HPDE6-E6E7 (cell line): ENCODE measurements at regions not wholly inside any gene's neighbourhood (a gene's known extent, or its start where the extent isn't known, plus 50 kb on each side); places are given as distances from the start of the nearest gene placed in this dataset.

ENCODE experiments used
- DNase-seq: peaks from one replicate; pipeline ENCODE4 v3.0.0; 2011; ENCODE audit warnings: missing footprints; ENCODE audit errors: extremely low spot score

DNA sequence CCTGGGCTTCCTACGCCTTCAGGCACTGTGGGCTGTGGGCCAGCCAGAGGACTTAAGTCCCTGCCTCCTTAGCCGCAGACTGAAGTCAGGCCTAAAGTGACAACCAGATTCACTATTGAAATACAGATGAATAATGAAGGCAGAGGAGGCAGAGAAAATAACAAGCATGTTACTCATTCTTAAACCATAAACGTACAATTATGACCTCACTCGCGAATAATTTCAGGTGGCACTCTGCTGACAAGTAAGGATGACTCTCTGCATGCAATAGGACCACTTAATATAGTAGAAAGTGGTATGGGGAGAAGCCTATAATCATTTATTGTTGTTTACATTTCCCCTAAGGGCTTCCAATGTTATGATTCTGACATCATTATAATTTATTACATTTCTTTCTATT, 409.2 kb upstream of the FGF13 start:
- DNase-seq: no peak

DNA sequence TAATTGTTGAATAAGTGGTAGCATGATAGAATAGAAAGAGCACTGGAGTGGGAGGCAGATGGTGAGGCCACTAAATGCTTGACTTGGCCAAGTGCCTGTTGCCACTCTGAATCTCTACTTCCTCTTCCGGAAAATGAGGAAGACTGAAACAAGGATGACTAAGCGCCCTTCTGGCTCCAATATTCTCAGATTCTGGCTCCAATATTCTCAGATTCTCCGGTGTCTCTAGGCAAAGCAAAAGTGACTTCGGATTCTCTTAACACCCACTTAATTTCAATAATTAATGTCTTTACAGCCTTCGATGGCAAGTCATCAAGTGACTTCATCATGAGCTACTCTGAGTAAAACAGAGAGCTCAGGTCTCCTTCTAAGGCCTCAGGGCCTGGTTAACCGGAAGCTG, 402.2 kb upstream of the FGF13 start:
- no peak for DNase-seq

DNA sequence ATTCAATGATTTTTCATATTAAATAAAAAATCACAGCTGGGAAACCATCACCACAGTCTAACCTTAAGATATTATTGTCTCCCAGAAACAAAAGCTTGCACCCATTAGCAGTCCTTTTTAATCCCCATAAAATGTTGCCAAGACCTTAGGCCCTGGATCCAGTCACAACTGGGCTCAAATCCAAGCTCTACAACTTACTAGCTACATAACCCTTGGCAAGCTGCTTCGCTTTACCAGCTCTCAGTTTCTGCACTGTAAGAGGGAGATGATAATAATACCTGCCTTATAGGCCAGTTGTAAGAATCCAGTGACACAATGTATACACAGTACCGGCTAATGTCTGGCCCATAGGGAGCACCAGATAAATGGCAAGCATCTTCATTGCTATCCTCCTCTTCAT, 400.9 kb upstream of the FGF13 start:
- no peak for DNase-seq

DNA sequence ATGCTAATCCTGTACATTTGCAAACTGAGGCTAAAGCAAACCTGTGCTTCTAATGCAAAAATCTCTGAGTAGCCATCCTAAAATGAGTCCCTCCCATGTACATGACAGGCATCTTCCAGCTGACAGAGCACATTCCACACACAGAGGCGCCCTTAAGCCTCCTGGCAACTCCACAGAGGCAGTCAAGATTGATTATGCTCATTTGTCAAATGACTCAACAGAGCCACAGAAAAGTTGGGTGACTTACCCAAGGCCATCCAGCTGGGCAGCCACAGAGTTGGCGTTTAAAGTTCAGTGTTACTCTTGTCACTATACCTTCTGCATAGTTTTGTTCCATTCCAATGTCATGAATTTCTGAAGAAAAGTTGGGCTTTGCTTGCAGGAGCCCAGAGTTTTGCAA, 394.6 kb upstream of the FGF13 start:
- DNase-seq: no peak

DNA sequence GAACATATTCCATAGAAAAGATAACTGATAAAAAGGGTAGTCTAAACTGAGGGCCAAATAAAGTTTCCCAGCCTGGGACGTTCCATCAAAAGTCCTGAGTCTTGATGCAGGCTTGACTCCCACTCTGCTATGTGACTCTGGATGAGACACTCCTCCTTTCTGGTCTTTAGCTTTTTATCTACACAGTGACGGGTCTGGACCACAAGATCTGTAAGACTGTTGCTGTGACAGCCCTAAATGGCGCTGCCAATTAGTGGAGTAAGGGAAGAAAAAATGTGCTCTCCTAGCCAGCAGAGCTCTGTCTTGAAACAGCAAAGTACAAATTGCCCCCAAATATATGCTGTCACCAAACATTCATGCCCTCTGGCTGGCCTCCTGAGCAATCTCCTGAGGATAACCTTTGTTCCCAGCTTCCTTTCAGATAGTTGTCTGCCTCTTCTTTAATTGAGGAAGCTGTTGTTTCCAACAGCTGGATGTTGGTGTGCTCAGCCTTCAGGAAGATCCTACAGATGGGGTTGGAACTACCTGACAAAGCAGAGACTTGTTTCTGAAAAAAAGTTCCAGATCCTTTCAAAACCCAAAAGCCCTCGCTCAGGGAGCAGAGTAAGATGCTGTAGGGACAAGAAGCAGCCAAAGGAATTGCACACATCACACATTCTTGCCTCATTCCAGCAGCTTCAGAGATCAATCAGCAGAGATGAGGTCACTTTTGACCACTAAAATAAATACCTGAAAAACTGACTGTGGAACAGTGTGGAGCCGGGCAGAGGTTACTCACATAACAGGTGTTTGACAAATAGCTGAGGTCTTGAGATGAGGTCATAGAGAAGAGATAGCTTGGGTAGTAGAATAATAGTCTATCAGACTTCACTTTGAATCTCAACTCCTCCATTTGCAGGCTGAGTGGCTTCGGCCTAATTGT, 383.4 kb upstream of the FGF13 start:
- no peak for DNase-seq

DNA sequence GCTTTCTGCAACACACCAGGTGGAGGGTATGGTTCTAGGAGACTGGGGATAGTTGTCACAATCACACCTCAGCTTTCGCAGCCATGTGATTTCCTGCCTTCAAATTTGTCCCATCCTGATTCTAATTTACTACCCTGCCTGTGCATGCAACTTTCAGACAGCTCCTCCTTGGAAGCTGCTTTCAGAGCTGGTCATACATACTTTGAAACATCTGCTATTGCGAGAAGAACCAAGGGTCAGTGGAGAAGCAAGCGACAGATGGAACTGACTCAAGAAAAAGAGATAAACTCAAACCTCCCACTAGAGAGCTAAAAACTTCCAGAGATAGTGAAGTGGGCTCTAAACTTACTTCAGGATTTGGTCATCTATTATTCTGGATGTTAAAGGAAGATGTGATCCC, 381.7 kb upstream of the FGF13 start:
- no peak for DNase-seq

DNA sequence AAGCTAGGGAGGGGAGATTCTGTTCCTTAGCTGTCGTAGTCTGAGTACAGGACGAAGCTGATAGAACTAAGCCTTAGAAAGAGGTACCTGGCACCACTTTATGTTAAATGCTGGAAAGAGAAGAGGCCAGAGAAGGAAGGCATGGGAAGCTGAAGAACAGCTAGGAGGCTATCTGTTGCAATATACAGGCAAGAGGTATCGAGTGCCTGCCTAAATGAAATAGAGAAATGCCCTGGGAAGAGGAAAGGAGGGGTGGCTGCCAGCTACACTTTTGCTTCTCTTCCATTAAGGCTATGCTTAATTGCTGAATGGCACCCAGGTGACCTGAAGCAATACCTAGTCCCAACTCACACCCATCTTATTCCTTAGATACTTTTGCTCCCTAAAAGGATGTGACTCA, 380.4 kb upstream of the FGF13 start:
- DNase-seq: no peak

DNA sequence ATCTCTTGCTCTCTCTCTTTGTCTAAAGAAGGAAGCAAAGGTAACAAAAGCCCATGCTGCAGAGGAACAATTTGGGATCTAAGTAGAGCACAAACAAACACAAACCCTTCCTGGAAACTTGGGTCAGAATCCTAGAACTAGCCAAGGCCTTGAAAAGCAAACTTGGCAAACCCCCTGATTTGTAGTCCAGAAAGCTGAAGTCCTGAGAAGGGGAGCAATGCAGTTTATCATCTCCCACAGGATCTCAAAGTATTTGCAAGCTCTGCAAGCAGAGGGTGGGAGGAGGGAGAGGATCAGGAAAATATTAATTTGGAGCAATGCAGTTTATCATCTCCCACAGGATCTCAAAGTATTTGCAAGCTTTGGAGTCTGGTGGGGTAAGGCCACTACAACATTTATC, 379.5 kb upstream of the FGF13 start:
- DNase-seq: no peak

DNA sequence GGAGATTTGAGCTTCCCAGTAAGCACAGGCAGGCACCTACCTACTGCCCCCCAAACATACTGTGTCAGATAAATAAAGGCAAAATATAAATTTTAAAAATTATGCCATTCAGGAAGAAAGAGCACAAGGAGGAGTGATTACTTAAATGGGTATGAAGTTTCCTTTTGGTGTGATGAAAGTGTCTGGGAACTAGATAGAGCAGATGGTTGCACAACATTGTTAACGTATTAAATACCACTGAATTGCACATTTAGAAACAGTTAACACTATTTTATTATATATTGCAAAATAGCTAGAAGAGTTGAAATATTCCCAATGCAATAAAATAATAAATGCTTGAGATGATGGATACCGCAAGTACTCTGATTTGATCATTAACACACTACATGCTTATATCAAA, 374.7 kb upstream of the FGF13 start:
- DNase-seq: no peak

DNA sequence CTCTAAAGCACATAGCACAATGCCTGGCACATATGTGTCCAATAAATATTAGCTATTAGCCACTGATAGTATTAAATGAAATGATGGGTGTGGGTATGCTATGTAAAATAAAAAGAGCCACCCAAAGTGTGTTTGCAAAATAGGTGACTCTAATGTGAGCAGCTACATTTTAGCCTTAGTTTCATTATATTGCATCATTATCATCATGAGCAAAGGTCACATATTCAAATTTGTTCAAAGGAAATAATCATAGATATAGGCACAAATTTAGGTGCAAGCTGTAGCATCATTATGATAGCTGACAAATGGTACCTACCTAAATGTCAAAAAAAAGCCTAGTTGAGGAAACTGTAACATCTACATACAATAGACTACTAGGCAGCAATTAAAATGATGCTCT, 373.9 kb upstream of the FGF13 start:
- no peak for DNase-seq

DNA sequence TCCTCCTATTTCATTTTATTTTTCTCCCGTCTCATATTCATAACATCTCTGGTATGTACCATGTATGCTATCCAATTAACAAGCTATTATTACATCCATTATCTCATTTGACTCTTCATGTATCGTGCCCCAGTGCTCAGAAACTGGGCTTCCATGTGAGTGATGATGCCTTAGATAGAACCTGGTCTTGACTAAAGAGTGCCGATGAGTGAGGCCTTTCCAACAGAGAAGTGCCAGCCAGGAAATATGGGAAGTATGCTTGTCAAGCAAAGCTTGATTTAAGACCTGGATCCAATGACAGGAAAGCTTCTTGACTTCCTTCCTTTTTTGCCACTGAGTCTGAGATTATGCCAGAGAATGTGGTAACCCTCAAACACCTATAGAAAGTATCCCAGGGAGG, 371.7 kb upstream of the FGF13 start:
- DNase-seq: no peak

DNA sequence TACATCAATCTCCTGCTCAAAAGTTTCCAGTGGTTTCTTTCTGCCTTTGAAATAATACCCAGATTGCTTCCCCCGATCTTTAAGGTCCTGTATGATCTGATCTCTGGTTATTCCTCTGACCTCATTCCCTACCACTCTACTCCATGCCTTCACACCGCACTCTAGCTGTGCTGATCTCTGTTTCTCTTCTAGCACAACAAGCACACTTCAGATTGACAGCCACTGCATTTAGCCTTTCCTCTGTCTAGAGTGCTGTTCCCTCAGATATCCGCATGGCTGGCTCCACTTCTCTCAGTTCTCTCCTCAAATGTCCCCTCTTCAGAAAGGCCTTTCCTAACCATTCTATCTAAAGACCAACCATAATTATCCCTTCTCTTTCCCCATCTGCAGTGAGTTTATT, 370.4 kb upstream of the FGF13 start:
- DNase-seq: no peak

DNA sequence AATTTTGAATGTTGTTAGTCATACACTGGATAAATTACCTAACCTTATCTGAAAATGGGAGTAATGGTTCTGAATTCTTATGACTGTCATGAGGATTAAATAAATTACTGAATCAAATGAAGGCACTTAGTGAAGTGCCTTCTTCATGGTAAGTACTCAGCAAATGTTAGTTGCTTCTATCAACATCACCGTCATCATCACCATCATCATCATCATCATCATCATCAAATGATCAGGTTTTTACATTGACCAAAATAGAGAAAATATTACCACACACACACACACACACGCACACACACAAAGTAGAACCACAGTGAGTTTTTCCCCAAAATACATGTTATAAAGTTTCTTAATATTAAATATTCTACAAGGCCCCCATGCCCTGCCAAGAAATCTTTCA, 368.3 kb upstream of the FGF13 start:
- DNase-seq: no peak

DNA sequence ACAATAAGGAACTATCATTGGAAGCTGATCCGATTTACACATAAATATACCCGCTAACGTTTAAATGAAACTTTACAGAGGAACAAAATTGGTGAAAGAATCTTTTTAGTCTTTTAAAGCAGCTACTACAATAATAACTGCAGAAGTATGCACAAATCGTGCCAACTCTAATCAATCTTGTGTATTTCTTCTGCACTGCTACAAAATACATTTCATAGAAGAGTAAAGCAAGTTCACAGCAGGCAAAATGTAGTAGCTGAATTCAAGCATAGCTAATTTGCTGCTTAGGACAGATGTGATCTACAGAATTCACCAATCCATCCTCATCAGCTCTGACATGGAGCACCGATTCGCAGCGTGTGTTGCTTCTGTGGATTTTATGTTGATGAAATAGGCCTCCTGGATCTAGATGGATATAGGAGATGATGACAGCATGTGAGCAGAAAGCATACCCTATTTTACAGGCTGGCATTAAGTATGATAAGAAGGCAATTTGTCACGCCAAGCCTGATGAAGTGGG, 367.3 kb upstream of the FGF13 start:
- no peak for DNase-seq

DNA sequence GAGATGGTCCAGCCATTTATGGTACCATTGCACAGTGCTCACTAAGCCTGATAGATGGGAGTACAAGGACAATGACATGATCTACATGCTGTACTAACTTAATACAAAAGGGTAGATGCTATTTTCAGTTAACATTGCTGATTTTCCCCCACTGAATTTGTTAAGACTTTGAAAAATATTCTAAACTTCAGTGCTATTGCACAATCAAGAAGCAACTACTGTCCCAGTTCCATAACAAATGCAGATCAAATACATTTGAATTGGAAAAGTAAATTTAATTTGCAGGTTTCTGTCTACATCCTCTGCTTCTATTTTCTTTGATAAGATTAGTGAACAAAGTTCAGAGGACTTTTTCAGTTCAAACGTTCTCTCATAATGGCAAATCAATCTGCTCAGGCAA, 366.8 kb upstream of the FGF13 start:
- no peak for DNase-seq

DNA sequence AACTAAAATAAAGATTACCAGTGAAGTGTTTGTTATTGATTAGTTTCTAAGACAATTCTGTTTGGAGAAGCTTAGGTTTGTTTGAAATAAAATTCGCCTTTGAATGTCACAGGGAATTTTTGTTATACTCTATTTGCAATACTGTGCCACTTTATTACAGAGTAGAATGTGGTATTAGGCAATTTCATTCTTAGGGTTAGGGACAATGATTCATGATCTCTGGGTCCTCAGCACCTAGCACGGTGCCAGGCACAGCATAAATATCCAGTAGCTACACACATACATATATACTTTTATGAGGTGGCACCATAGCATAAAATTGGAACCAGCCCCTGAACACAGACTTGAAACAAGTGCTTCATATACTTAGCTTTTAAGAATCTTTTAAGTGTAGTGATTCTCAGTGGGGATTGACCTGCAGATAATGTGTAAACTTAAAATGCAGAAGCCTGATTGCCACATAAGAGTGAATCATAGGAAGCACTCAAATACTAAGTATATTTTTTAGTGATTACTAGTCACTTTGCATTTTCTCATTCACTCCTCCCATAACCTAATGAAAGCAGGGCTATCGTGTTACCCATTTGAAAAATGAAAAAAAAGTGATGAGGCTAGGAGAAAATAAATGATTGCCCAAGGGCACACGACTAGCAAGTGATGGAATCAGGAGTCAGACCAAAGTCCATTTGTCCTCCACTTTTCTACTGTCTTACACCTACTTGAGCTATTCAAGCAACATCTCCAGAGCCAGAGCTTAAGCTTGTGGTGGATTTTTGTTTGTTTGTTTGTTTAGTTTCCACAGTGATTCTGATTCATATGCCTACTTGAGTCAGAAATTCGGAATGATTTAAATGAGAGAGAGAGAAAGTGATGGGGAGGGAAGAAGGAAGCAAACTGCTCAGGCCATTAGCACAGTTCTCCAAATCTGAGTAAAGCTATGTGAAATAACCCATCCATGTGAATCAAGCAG, 366.0 kb upstream of the FGF13 start:
- peak; percentile 39 for DNase-seq

DNA sequence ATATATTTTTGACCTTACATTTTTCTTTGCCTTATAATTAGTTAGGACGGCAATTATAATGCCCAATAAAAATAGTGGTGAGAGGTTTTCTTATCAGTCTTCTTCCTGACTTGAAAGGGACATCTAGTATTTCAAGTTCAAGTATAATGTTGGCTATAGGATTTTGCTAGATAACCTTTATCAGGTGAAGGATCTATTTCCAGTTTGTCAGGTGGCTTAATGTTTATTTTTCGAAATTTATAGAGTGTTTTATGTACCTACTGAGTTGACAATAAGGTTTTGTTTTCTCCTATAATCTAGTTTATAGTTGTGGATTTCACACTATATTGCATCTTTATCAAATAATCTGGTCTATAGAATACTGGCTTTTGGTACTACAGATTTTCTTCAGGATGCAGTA, 351.8 kb upstream of the FGF13 start:
- DNase-seq: no peak

DNA sequence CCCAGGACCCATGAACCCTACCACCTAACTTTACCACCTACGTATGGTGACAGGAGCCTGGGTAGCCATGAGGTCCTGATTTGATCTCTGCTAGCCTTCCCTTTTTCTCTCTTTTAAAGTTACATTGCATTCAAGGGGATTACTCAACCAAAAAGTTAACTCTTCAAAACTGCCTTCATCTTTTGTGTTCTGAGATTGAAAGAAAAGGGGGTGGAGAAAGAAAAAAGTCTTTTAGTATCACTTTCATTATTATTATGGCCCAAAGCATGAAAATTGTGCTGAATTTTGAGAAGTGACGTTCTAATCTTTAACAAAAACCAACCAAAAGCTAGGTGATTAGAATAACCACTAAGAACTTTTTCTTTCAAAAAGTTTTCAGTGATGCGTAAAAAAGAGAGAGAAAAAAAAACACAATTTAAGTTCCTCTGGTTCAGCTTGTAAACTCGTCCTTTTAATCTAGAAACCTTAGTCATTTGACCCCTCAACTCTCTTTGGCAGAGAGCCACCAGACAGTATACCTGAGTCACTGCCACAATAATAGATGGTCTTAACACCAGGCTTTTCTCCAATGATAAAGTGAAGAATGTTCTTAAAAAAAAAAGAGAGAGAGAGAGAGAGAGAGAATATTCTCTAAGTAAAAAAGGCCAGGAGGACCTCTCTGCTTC, 347.4 kb upstream of the FGF13 start:
- peak; percentile 35 for DNase-seq

DNA sequence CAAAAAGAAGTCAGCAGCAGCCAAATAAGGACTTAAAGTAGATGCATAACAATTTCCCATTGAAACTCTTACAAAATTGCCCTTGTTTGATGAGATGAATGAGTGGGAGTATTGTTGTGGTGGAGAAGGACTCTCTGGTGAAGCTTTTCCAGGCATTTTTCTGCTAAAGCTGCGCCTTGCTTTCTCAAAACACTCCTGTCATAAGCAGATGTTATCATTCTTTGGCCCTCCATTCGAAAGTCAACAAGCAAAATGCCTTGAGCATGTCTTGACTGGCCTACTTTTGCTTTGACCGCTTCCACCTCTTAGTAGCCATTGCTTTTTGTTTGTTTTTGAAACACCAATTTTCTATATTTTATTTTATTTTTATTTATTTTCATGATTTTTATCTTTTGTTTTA, 340.9 kb upstream of the FGF13 start:
- DNase-seq: no peak

DNA sequence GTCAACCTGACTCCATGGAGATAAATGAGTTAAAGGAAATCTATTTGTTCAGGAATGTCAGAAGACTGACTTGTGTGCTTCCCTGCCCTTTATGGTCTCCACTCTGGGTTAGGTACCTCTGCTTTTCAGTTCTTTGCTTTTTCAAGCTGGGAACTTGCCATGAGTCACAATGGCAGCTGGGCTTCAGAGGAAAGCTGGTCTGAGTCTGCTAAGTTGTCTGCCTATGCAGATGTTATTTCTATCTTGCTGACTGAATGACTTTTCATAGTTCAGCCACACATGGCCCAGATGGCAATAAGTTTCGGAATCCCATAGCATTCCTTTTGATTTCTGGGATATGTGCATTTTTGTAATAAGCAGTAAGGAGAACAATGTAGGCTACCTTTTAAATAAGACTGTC, 337.9 kb upstream of the FGF13 start:
- no peak for DNase-seq

DNA sequence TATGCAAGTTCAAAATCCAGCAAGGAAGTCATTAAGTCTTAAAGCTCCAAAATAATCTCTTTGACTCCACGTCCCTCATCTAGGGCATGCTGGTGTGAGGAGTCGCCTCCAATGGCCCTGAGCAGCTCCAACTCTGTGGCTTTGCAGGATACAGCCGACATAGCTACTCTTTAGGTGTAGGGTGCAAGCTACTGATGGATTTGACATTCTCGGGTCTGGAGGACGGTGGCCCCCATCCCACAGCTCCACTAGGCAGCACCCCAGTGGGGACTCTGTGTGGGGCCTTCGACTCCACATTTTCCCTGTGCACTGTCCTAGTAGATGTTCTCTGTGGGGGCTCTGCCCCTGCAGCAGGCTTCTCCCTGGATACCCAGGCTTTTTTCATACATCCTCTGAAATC, 333.2 kb upstream of the FGF13 start:
- no peak for DNase-seq

DNA sequence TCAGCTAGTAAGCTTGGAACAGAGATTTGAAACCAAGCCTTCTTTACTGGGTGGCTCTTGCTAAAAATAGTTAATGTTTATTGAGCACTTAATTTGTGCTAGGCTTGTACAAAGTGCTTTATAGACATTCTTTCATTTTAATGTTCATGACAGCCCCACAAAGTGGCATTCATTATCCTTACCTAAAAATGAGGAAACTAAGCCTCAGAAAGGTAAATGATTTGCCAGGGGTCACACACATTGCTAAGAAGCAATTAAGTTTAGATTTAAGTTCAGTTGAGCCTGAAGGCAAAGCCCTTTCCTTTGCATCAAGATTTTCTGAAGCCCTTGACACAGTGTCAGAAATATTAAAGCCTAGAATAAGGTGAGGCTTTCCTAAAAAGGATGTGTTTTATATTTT, 327.5 kb upstream of the FGF13 start:
- DNase-seq: no peak
